ENCODE measurements at regions not wholly inside any gene's neighbourhood (a gene's known extent, or its start where the extent isn't known, plus 50 kb on each side); places are given as distances from the start of the nearest gene placed in this dataset.

DNA sequence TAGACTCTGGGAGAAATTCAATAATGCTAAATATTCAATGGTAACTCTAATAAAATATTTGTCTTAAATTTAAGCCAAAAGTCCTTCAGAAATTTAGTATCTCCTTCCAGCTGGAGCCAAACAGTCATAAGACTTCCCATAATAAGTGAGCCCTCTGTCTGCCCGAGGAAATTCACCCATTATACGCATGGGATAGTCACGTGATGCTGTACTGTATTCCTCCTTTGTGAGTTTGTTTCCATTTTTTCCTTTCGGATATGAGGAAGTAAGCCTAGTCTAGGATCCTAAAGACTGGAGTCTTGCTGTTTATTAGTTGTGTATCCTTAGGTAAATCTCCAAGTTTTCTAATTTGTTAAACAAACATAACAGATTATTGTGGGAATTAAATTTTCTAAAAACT is 110.4 kb upstream of the PLAAT1 start:
- DNase-seq, result no peak
- Mint-ChIP-seq H3K4me1 (ENCODE audit: low read depth, unreplicated experiment) (peaks cover 2% of the 10 kb centered on the region), H3K9me3 (ENCODE audit: unreplicated experiment) (no peaks in the 10 kb centered on the region), H3K36me3 (ENCODE audit: unreplicated experiment) (no peaks in the 10 kb centered on the region), H3K27me3 (ENCODE audit: unreplicated experiment) (peaks cover 2% of the 10 kb centered on the region), H3K4me3 (ENCODE audit: unreplicated experiment) (no peak overlapping the region), H3K27ac (ENCODE audit: unreplicated experiment) (no peak overlapping the region)
- TF ChIP-seq, protein P1, sequence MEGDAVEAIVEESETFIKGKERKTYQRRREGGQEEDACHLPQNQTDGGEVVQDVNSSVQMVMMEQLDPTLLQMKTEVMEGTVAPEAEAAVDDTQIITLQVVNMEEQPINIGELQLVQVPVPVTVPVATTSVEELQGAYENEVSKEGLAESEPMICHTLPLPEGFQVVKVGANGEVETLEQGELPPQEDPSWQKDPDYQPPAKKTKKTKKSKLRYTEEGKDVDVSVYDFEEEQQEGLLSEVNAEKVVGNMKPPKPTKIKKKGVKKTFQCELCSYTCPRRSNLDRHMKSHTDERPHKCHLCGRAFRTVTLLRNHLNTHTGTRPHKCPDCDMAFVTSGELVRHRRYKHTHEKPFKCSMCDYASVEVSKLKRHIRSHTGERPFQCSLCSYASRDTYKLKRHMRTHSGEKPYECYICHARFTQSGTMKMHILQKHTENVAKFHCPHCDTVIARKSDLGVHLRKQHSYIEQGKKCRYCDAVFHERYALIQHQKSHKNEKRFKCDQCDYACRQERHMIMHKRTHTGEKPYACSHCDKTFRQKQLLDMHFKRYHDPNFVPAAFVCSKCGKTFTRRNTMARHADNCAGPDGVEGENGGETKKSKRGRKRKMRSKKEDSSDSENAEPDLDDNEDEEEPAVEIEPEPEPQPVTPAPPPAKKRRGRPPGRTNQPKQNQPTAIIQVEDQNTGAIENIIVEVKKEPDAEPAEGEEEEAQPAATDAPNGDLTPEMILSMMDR (IDR thresholded peaks at IDR 0.05; ENCODE audit: partially characterized antibody, unreplicated experiment), result no peak

GRCh38 chr3:193132241-193132640 is 108.8 kb upstream of the PLAAT1 start:
- Mint-ChIP-seq H3K9me3 (ENCODE audit: unreplicated experiment) (no peaks in the 10 kb centered on the region), H3K27ac (ENCODE audit: unreplicated experiment) (no peak overlapping the region), H3K4me1 (ENCODE audit: low read depth, unreplicated experiment) (peaks cover 2% of the 10 kb centered on the region), H3K36me3 (ENCODE audit: unreplicated experiment) (no peaks in the 10 kb centered on the region), H3K4me3 (ENCODE audit: unreplicated experiment) (no peak overlapping the region), H3K27me3 (ENCODE audit: unreplicated experiment) (peaks cover 2% of the 10 kb centered on the region)
- DNase-seq, result no peak
- TF ChIP-seq, protein P1 (IDR thresholded peaks at IDR 0.05; ENCODE audit: partially characterized antibody, unreplicated experiment), result no peak

DNA sequence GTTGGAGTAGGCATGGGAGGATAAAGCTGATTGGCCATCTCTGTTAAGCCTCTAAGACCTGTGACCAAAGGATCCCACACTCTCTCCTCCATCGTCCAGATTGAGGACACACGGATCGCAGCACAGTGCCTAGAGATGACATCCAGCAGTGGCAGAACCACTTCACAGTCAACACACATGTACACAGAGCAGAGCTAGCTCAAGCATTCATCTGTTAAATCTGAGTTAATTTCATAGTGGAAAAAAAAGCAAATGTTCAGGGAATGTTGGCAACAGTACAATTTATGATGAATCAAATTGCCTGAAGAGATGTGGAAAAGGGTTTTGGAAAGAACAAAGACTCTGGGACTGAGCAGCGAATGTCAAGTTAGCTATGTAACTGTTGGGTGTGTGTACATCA is 108.1 kb upstream of the PLAAT1 start:
- no peak overlapping the region for H3K27ac Mint-ChIP-seq (ENCODE audit: unreplicated experiment)
- DNase-seq, result no peak
- peaks cover 2% of the 10 kb centered on the region for H3K27me3 Mint-ChIP-seq (ENCODE audit: unreplicated experiment)
- TF ChIP-seq, protein P1 (IDR thresholded peaks at IDR 0.05; ENCODE audit: partially characterized antibody, unreplicated experiment), result no peak
- H3K4me1 Mint-ChIP-seq (ENCODE audit: low read depth, unreplicated experiment), result peaks cover 2% of the 10 kb centered on the region
- H3K36me3 Mint-ChIP-seq (ENCODE audit: unreplicated experiment), result no peaks in the 10 kb centered on the region
- H3K9me3 Mint-ChIP-seq (ENCODE audit: unreplicated experiment), result no peaks in the 10 kb centered on the region
- no peak overlapping the region for H3K4me3 Mint-ChIP-seq (ENCODE audit: unreplicated experiment)

DNA sequence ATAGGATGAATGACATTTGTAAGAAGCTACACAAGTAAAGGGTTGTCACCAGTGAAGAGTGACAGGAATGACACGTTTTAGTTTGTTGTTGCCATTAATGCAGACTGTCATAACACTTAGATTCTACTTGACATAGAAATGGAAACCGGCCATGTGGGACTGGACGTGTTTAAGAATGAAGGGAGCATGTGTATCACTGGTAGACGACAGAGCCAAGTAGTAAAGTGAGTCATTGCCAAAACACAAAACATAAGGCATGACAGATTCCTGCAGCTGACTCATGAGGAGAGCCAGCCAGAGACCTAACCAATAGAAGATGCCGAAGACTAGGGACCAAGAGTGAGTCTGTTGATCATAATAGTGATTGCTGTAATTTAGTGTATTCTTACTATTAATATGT is 106.2 kb upstream of the PLAAT1 start:
- H3K4me3 Mint-ChIP-seq (ENCODE audit: unreplicated experiment), result no peak overlapping the region
- H3K27ac Mint-ChIP-seq (ENCODE audit: unreplicated experiment), result no peak overlapping the region

DNA sequence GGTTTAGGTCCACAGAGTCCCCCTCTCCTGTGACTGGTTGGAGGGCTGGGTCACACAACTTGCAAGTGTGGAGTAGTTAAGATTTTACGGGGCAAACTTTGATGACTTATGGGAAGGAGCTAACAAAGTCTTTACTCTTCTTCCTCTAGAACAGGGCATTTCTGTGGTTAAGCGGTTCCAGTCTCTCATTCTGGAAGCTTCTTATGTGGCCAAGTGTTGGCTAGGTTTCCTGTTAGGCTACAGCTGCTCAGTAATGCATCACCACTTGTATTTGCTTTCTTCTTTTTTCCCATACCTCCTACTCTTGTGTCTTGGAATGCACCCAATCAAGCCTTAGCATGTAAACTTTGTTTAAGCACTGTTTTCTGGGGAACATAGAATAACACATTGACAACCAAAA is 100.6 kb upstream of the PLAAT1 start:
- TF ChIP-seq, protein P1 (IDR thresholded peaks at IDR 0.05; ENCODE audit: partially characterized antibody, unreplicated experiment), result no peak
- Mint-ChIP-seq H3K4me1 (ENCODE audit: low read depth, unreplicated experiment) (no peaks in the 10 kb centered on the region), H3K4me3 (ENCODE audit: unreplicated experiment) (no peak overlapping the region), H3K9me3 (ENCODE audit: unreplicated experiment) (no peaks in the 10 kb centered on the region), H3K36me3 (ENCODE audit: unreplicated experiment) (no peaks in the 10 kb centered on the region), H3K27me3 (ENCODE audit: unreplicated experiment) (no peaks in the 10 kb centered on the region), H3K27ac (ENCODE audit: unreplicated experiment) (no peak overlapping the region)
- DNase-seq, result no peak

More for the DNA sequence above, 106.2 kb upstream of the PLAAT1 start:
- no peaks in the 10 kb centered on the region for H3K27me3 Mint-ChIP-seq (ENCODE audit: unreplicated experiment)
- TF ChIP-seq, protein P1 (IDR thresholded peaks at IDR 0.05; ENCODE audit: partially characterized antibody, unreplicated experiment), result no peak
- DNase-seq, result no peak
- peaks cover 2% of the 10 kb centered on the region for H3K4me1 Mint-ChIP-seq (ENCODE audit: low read depth, unreplicated experiment)
- no peaks in the 10 kb centered on the region for H3K36me3 Mint-ChIP-seq (ENCODE audit: unreplicated experiment)
- no peaks in the 10 kb centered on the region for H3K9me3 Mint-ChIP-seq (ENCODE audit: unreplicated experiment)
